Naive thymus-derived CD4-positive, alpha-beta T cell (primary cell): ENCODE measurements at regions not wholly inside any gene's neighbourhood (a gene's known extent, or its start where the extent isn't known, plus 50 kb on each side); places are given as distances from the start of the nearest gene placed in this dataset.

Experiments
- ATAC-seq: fragments of 150-1000 bp; cut with Tn5 transposase; 2 replicates; pipeline ENCODE4 v1.10.0; 2021; ENCODE audit warnings: mild to moderate bottlenecking, moderate library complexity
- CTCF ChIA-PET: fragments of 350-600 bp; sonication (Branson Sonifier 250); formaldehyde crosslinking; loops from one replicate; lab custom pipeline; 2021; ENCODE audit warnings: antibody characterized with exemption; lab: Charles Lee
- POLR2A ChIA-PET: fragments of 350-600 bp; sonication (Branson Sonifier 250); formaldehyde crosslinking; loops from one replicate; lab custom pipeline; 2021; ENCODE audit warnings: antibody characterized with exemption, inconsistent platforms; lab: Charles Lee
- DNase-seq, 9 donors: peaks; one replicate each; pipeline versions ENCODE4 v3.0.0 to v3.0.0-alpha.2; 2020 to 2022; ENCODE audit warnings: mixed read lengths in 1 of 9
- H3K27ac ChIP-seq: one replicate; pipeline ENCODE4 v1.7.0; 2013; ENCODE audit warnings: mild to moderate bottlenecking, low read depth, low read length, moderate library complexity
- H3K27me3 ChIP-seq, 2 donors: one replicate each; pipeline ENCODE4 v1.7.0; 2013; ENCODE audit warnings: low read length in 2 of 2, mild to moderate bottlenecking in 2 of 2, moderate library complexity in 2 of 2; ENCODE audit not compliant: control insufficient read depth in 2 of 2, insufficient read depth in 2 of 2
- H3K36me3 ChIP-seq, 3 experiments: 1 replicate in 2 of 3; 2 replicates in 1 of 3; pipeline ENCODE4 v1.7.0; 2013; ENCODE audit warnings: low read length in 3 of 3, mild to moderate bottlenecking in 3 of 3, moderate library complexity in 1 of 3; ENCODE audit not compliant: insufficient read depth in 3 of 3, control insufficient read depth in 2 of 3
- H3K4me1 ChIP-seq, 2 donors: one replicate each; pipeline ENCODE4 v1.7.0; 2013; ENCODE audit warnings: low read length in 2 of 2, mild to moderate bottlenecking in 2 of 2, moderate library complexity in 1 of 2; ENCODE audit not compliant: control insufficient read depth in 2 of 2, insufficient read depth in 2 of 2
- H3K4me3 ChIP-seq: 2 replicates; pipeline ENCODE4 v1.7.0; 2013; ENCODE audit warnings: mild to moderate bottlenecking, low read length
- H3K9me3 ChIP-seq, 3 experiments: 1 replicate in 2 of 3; 2 replicates in 1 of 3; pipeline ENCODE4 v1.7.0; 2013; ENCODE audit warnings: low read length in 3 of 3; ENCODE audit not compliant: control insufficient read depth in 2 of 3
- H3K27ac Mint-ChIP-seq, 9 donors: one replicate each; pipeline ENCODE4 v1.8.0; 2020 to 2022; ENCODE audit warnings: mixed read lengths in 9 of 9, mild to moderate bottlenecking in 8 of 9, moderate library complexity in 5 of 9, inconsistent platforms in 2 of 9
- H3K27me3 Mint-ChIP-seq, 5 donors: one replicate each; pipeline ENCODE4 v1.8.0; 2021 to 2022; ENCODE audit warnings: mixed read lengths in 5 of 5, mild to moderate bottlenecking in 1 of 5
- H3K36me3 Mint-ChIP-seq, 5 donors: one replicate each; pipeline ENCODE4 v1.8.0; 2020 to 2022; ENCODE audit warnings: mixed read lengths in 5 of 5, mild to moderate bottlenecking in 3 of 5, inconsistent platforms in 1 of 5
- H3K4me1 Mint-ChIP-seq, 7 donors: one replicate each; pipeline ENCODE4 v1.8.0; 2020 to 2022; ENCODE audit warnings: mixed read lengths in 7 of 7, mild to moderate bottlenecking in 3 of 7, inconsistent platforms in 1 of 7
- H3K4me3 Mint-ChIP-seq, 10 donors: one replicate each; pipeline ENCODE4 v1.8.0; 2020 to 2022; ENCODE audit warnings: mild to moderate bottlenecking in 10 of 10, mixed read lengths in 10 of 10, moderate library complexity in 6 of 10, inconsistent platforms in 2 of 10
- H3K9me3 Mint-ChIP-seq, 11 donors: one replicate each; pipeline ENCODE4 v1.8.0; 2020 to 2022; ENCODE audit warnings: mixed read lengths in 11 of 11, mild to moderate bottlenecking in 4 of 11, inconsistent platforms in 1 of 11, moderate library complexity in 1 of 11
- intact Hi-C, 2 donors: fragments of 100-400 bp; cut with micrococcal nuclease; formaldehyde crosslinking; loops; one replicate each; pipeline ENCODE4 v1.15.1; 2023

- H3K27ac ChIP-seq: no peak overlapping the region
- H3K36me3 ChIP-seq: no peaks in the 10 kb centered on the region
- Mint-ChIP-seq H3K27me3 (peaks cover 0 to 10% (median 0%) of the 10 kb centered on the region in 5 donors), H3K36me3 (peaks cover 0 to 9% (median 0%) of the 10 kb centered on the region in 5 donors), H3K27ac (no peak overlapping the region), H3K4me3 (no peak overlapping the region), H3K9me3 (peaks cover 0 to 6% (median 0%) of the 10 kb centered on the region in 11 donors), H3K4me1 (peaks cover 18 to 32% (median 26%) of the 10 kb centered on the region in 7 donors)
- ATAC-seq (no peak), DNase-seq (no peak)
- no peaks in the 10 kb centered on the region for H3K9me3 ChIP-seq
- H3K27me3 ChIP-seq: no peaks in the 10 kb centered on the region
- POLR2A ChIA-PET: no interaction called here
- intact Hi-C loops: no loop called here
- CTCF ChIA-PET: no interaction called here
- no peak overlapping the region for H3K4me3 ChIP-seq
- H3K4me1 ChIP-seq: peaks cover 20 to 22% of the 10 kb centered on the region in 2 donors
Measured at GRCh38 chr6:137365707-137366437, 128.3 kb downstream of the OLIG3 start.

GRCh38 chr6:137363805-137364138 is 130.4 kb downstream of the OLIG3 start:
- Histone ChIP-seq H3K4me1 (peaks cover 20 to 24% of the 10 kb centered on the region in 2 donors), H3K27ac (no peak overlapping the region), H3K4me3 (no peak overlapping the region), H3K9me3 (no peaks in the 10 kb centered on the region), H3K36me3 (no peaks in the 10 kb centered on the region), H3K27me3 (no peaks in the 10 kb centered on the region)
- Mint-ChIP-seq H3K36me3 (peaks cover 0 to 6% (median 0%) of the 10 kb centered on the region in 5 donors), H3K27me3 (peaks cover 0 to 17% (median 0%) of the 10 kb centered on the region in 5 donors), H3K9me3 (peaks cover 0 to 6% (median 0%) of the 10 kb centered on the region in 11 donors), H3K4me3 (peak overlapping the region in 8 of 10 donors; percentile 0 to 75 (median 46)), H3K27ac (peak overlapping the region in 6 of 9 donors; percentile 3 to 80 (median 64)), H3K4me1 (peaks cover 18 to 26% (median 22%) of the 10 kb centered on the region in 7 donors)
- ATAC-seq: peak; percentile 73
- CTCF ChIA-PET: interaction anchor here (0.7 to 1.7 kb wide), 4 partner anchors 9 to 22 kb away, joined by 3 to 9 read pairs (median 5); no protein-coding TSS in a partner anchor
- DNase-seq: peak in 7 of 9 donors; percentile 43 to 70 (median 57)
- POLR2A ChIA-PET: interaction anchor here (0.7 to 1.0 kb wide), 4 partner anchors 11 to 410 kb away, joined by 3 to 6 read pairs (median 4); no protein-coding TSS in a partner anchor
- intact Hi-C loops: loop anchor here in 1 of 2 donors (1.0 to 2.0 kb wide), 4 partner anchors 9 to 52 kb away; no protein-coding TSS in a partner anchor

GRCh38 chr6:137362878-137363804 is 131.1 kb downstream of the OLIG3 start:
- peaks cover 0 to 21% (median 3%) of the 10 kb centered on the region in 5 donors for H3K27me3 Mint-ChIP-seq
- Histone ChIP-seq H3K27ac (no peak overlapping the region), H3K4me3 (no peak overlapping the region), H3K9me3 (no peaks in the 10 kb centered on the region), H3K36me3 (no peaks in the 10 kb centered on the region), H3K4me1 (peaks cover 20 to 24% of the 10 kb centered on the region in 2 donors), H3K27me3 (no peaks in the 10 kb centered on the region)
- H3K36me3 Mint-ChIP-seq: peaks cover 0 to 6% (median 0%) of the 10 kb centered on the region in 5 donors
- ChIA-PET POLR2A (interaction anchor here (0.7 to 1.0 kb wide), 4 partner anchors 12 to 237 kb away, joined by 3 to 6 read pairs (median 3); no protein-coding TSS in a partner anchor), CTCF (interaction anchor here (0.7 to 1.7 kb wide), 4 partner anchors 10 to 21 kb away, joined by 3 to 9 read pairs (median 5); no protein-coding TSS in a partner anchor)
- intact Hi-C loops: loop anchor here in 1 of 2 donors (1.0 to 2.0 kb wide), 4 partner anchors 9 to 52 kb away; no protein-coding TSS in a partner anchor
- H3K4me1 Mint-ChIP-seq: peaks cover 19 to 26% (median 22%) of the 10 kb centered on the region in 7 donors
- peaks cover 0 to 6% (median 0%) of the 10 kb centered on the region in 11 donors for H3K9me3 Mint-ChIP-seq
- DNase-seq (no peak), ATAC-seq (no peak)
- peak overlapping the region in 9 of 10 donors; percentile 0 to 74 (median 45) for H3K4me3 Mint-ChIP-seq
- peak overlapping the region in 7 of 9 donors; percentile 3 to 80 (median 59) for H3K27ac Mint-ChIP-seq

GRCh38 chr6:137361701-137362100 is 132.5 kb downstream of the OLIG3 start:
- H3K4me3 ChIP-seq: no peak overlapping the region

GRCh38 chr6:137358273-137358672 is 135.9 kb downstream of the OLIG3 start:
- Mint-ChIP-seq H3K36me3 (peaks cover 0 to 2% (median 0%) of the 10 kb centered on the region in 5 donors), H3K27ac (no peak overlapping the region), H3K4me1 (peaks cover 16 to 28% (median 20%) of the 10 kb centered on the region in 7 donors), H3K27me3 (peaks cover 0 to 27% (median 4%) of the 10 kb centered on the region in 5 donors), H3K4me3 (no peak overlapping the region), H3K9me3 (peaks cover 0 to 6% (median 0%) of the 10 kb centered on the region in 11 donors)
- H3K4me1 ChIP-seq: peaks cover 16 to 21% of the 10 kb centered on the region in 2 donors
- ATAC-seq: no peak
- H3K4me3 ChIP-seq: no peak overlapping the region
- POLR2A ChIA-PET: interaction anchor here (0.9 kb wide), 1 partner anchor 10 kb away, joined by 6 read pairs; no protein-coding TSS in a partner anchor
- CTCF ChIA-PET: interaction anchor here (0.8 to 0.9 kb wide), 2 partner anchors 16 to 57 kb away, joined by 3 read pairs; no protein-coding TSS in a partner anchor
- no peaks in the 10 kb centered on the region for H3K27me3 ChIP-seq
- DNase-seq: no peak
- no peaks in the 10 kb centered on the region for H3K9me3 ChIP-seq
- H3K36me3 ChIP-seq: no peaks in the 10 kb centered on the region
- H3K27ac ChIP-seq: no peak overlapping the region
- intact Hi-C loops: no loop called here

More at GRCh38 chr6:137361701-137362100, 132.5 kb downstream of the OLIG3 start:
- no peak overlapping the region for H3K27ac Mint-ChIP-seq
- no peak for DNase-seq
- POLR2A ChIA-PET: interaction anchor here (0.5 to 0.9 kb wide), 2 partner anchors 8 to 26 kb away, joined by 3 to 4 read pairs; no protein-coding TSS in a partner anchor
- Histone ChIP-seq H3K27ac (no peak overlapping the region), H3K4me1 (peaks cover 20 to 24% of the 10 kb centered on the region in 2 donors), H3K36me3 (no peaks in the 10 kb centered on the region), H3K9me3 (no peaks in the 10 kb centered on the region), H3K27me3 (no peaks in the 10 kb centered on the region)
- peaks cover 0 to 4% (median 0%) of the 10 kb centered on the region in 5 donors for H3K36me3 Mint-ChIP-seq
- H3K9me3 Mint-ChIP-seq: peaks cover 0 to 6% (median 0%) of the 10 kb centered on the region in 11 donors
- CTCF ChIA-PET: no interaction called here
- H3K4me1 Mint-ChIP-seq: peaks cover 20 to 26% (median 22%) of the 10 kb centered on the region in 7 donors
- H3K27me3 Mint-ChIP-seq: peaks cover 0 to 31% (median 4%) of the 10 kb centered on the region in 5 donors
- no peak overlapping the region for H3K4me3 Mint-ChIP-seq
- intact Hi-C loops: loop anchor here in 1 of 2 donors (2.0 kb wide), 2 partner anchors 19 to 27 kb away; no protein-coding TSS in a partner anchor
- ATAC-seq: no peak
